ENCODE measurements at regions not wholly inside any gene's neighbourhood (a gene's known extent, or its start where the extent isn't known, plus 50 kb on each side); places are given as distances from the start of the nearest gene placed in this dataset.

GRCh38 chr13:39888865-39889810, 233.7 kb downstream of the COG6 start:
- H3K79me2 ChIP-seq (replicated peaks; ENCODE audit: insufficient read depth), result no peaks in the 10 kb centered on the region
- no peaks in the 10 kb centered on the region for H3K27me3 ChIP-seq (ENCODE audit: insufficient read depth)
- no peak overlapping the region for H3K4me3 Mint-ChIP-seq
- no peak for TF ChIP-seq ZNF331 (CRISPR knock-in tag; IDR thresholded peaks at IDR 0.05; ENCODE audit: low read depth)
- TF ChIP-seq STAT1 (IDR thresholded peaks at IDR 0.05; ENCODE audit: unreplicated experiment), result no peak
- no peak for TF ChIP-seq JUNB (IDR thresholded peaks at IDR 0.05; ENCODE audit: unreplicated experiment)
- no peak for TF ChIP-seq ZNF114 (CRISPR knock-in tag; IDR thresholded peaks at IDR 0.05)
- H3K27ac Mint-ChIP-seq, result no peak overlapping the region
- H4K20me1 ChIP-seq (replicated peaks; ENCODE audit: insufficient read depth), result no peaks in the 10 kb centered on the region
- H3K4me1 ChIP-seq (ENCODE audit: insufficient read depth), result no peaks in the 10 kb centered on the region
- peaks cover 7% of the 10 kb centered on the region; the same call in 1 of the 2 replicates for H3K9me2 ChIP-seq (ENCODE audit: insufficient read depth)
- no peak overlapping the region; the same call in 1 of the 2 replicates for H2AFZ ChIP-seq
- DNase-seq (ENCODE audit: low spot score), result no peak
- H3K4me1 Mint-ChIP-seq, result no peaks in the 10 kb centered on the region; the same call in 1 of the 3 replicates
- H3F3A ChIP-seq (replicated peaks; ENCODE audit: low read depth), result no peaks in the 10 kb centered on the region
- H3K27ac ChIP-seq (ENCODE audit: low read depth), result no peak overlapping the region
- H3K36me3 ChIP-seq (ENCODE audit: insufficient read depth), result no peaks in the 10 kb centered on the region; the same call in 1 of the 2 replicates
- peaks cover 5% of the 10 kb centered on the region for H3K27me3 Mint-ChIP-seq (ENCODE audit: insufficient read depth, low read depth, poor library complexity)
- H3K4me3 ChIP-seq, result no peak overlapping the region
- H3K4me2 ChIP-seq, result no peak overlapping the region
- H3K9me3 Mint-ChIP-seq, result peaks cover 7% of the 10 kb centered on the region; the same call in 2 of the 3 replicates
- ATAC-seq, result no peak
- peaks cover 3% of the 10 kb centered on the region; the same call in 2 of the 3 replicates for H3K36me3 Mint-ChIP-seq (ENCODE audit: low read depth)

GRCh38 chr13:39890537-39890936, 235.1 kb downstream of the COG6 start:
- Histone ChIP-seq H3K79me2 (replicated peaks; ENCODE audit: insufficient read depth) (no peaks in the 10 kb centered on the region), H3K36me3 (ENCODE audit: insufficient read depth) (no peaks in the 10 kb centered on the region), H3K4me3 (no peak overlapping the region), H4K20me1 (replicated peaks; ENCODE audit: insufficient read depth) (no peaks in the 10 kb centered on the region), H3K4me1 (ENCODE audit: insufficient read depth) (no peaks in the 10 kb centered on the region), H3F3A (replicated peaks; ENCODE audit: low read depth) (no peaks in the 10 kb centered on the region), H3K4me2 (no peak overlapping the region), H3K9me2 (ENCODE audit: insufficient read depth) (peaks cover 4% of the 10 kb centered on the region; the same call in 1 of the 2 replicates), H3K27me3 (ENCODE audit: insufficient read depth) (no peaks in the 10 kb centered on the region), H2AFZ (no peak overlapping the region), H3K27ac (ENCODE audit: low read depth) (no peak overlapping the region)
- peaks cover 5% of the 10 kb centered on the region for H3K27me3 Mint-ChIP-seq (ENCODE audit: insufficient read depth, low read depth, poor library complexity)
- ATAC-seq, result no peak
- DNase-seq (ENCODE audit: low spot score), result no peak
- H3K36me3 Mint-ChIP-seq (ENCODE audit: low read depth), result no peaks in the 10 kb centered on the region
- no peak overlapping the region for H3K27ac Mint-ChIP-seq
- no peaks in the 10 kb centered on the region; the same call in 1 of the 3 replicates for H3K4me1 Mint-ChIP-seq
- TF ChIP-seq EZH2 (IDR thresholded peaks at IDR 0.05; ENCODE audit: low read depth, unreplicated experiment) (no peak), JUNB (IDR thresholded peaks at IDR 0.05; ENCODE audit: unreplicated experiment) (no peak), ZNF462 (CRISPR knock-in tag; IDR thresholded peaks at IDR 0.05) (no peak), STAT1 (IDR thresholded peaks at IDR 0.05; ENCODE audit: unreplicated experiment) (no peak), CTCF (conservative IDR thresholded peaks at IDR 0.05; ENCODE audit: low read depth in 2 of 2) (no peak), ZNF331 (CRISPR knock-in tag; IDR thresholded peaks at IDR 0.05; ENCODE audit: low read depth) (no peak), ETS1 (IDR thresholded peaks at IDR 0.05) (no peak)
- no peak overlapping the region for H3K4me3 Mint-ChIP-seq
- H3K9me3 Mint-ChIP-seq, result no peaks in the 10 kb centered on the region

Measured in GM23338 (cell line).